ENCODE measurements at regions not wholly inside any gene's neighbourhood (a gene's known extent, or its start where the extent isn't known, plus 50 kb on each side); places are given as distances from the start of the nearest gene placed in this dataset.

DNA sequence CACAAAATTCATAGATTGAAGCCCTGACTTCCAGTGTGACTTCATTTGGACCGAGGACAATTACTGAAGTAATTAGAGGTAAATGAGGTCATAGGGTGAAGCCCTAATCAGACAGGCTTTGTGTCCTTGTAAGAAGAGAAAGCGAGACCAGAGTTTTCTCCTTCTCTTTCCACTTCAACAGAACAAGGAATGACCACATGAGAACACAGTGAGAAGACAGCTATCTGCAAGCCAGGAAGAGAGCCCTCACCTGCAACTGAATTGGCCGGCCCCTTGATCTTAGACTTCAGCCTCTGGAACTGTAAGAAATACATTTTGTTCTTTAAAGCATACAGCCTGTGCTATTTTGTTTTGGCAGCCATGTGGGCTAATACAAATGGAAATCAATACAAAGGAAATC is 67.1 kb upstream of the PRKG2 start:
- TF ChIP-seq, protein P1, sequence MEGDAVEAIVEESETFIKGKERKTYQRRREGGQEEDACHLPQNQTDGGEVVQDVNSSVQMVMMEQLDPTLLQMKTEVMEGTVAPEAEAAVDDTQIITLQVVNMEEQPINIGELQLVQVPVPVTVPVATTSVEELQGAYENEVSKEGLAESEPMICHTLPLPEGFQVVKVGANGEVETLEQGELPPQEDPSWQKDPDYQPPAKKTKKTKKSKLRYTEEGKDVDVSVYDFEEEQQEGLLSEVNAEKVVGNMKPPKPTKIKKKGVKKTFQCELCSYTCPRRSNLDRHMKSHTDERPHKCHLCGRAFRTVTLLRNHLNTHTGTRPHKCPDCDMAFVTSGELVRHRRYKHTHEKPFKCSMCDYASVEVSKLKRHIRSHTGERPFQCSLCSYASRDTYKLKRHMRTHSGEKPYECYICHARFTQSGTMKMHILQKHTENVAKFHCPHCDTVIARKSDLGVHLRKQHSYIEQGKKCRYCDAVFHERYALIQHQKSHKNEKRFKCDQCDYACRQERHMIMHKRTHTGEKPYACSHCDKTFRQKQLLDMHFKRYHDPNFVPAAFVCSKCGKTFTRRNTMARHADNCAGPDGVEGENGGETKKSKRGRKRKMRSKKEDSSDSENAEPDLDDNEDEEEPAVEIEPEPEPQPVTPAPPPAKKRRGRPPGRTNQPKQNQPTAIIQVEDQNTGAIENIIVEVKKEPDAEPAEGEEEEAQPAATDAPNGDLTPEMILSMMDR (IDR thresholded peaks at IDR 0.05; ENCODE audit: extremely low read depth, missing control alignments), result no peak
- DNase-seq (ENCODE audit: low spot score), result no peak

DNA sequence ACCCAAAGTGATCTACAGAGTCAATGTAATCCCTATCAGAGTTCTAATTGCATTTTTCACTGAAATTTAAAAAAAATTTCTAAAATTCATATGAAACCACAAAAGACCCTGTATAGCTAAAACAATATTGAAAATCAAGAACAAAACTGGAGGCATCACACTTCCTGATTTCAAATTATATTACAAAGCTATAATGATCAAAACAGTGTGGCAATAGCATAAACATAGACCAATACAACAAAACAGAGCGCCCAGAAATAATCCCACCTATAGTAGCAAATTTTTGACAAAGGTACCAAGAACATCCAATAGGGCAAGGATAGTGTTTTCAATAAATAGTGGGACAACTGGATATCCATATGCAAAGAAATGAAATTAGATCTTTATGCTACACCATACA is 59.4 kb upstream of the PRKG2 start:
- TF ChIP-seq, protein P1 (IDR thresholded peaks at IDR 0.05; ENCODE audit: extremely low read depth, missing control alignments), result no peak
- no peak for DNase-seq (ENCODE audit: low spot score)

DNA sequence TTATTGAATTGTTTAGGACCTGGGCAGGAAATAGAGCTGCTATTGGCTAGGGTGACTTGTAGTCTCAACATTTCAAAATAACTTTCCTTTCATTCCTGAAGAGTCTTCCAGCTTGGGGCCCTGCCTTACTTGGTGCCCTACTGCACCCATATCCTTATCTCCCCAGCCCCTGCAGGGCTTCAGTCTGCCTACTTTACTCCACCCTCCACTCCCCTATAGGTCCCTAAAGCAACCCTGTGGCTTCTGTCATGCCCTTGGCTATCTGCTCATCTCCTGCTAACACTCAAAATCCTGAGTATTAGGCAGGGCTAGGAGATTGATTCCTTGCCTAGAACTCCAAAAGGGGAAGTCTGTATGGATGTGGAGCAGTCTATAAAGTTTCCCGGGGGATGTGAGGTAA is 57.6 kb upstream of the PRKG2 start:
- DNase-seq (ENCODE audit: low spot score), result no peak
- TF ChIP-seq, protein P1 (IDR thresholded peaks at IDR 0.05; ENCODE audit: extremely low read depth, missing control alignments), result no peak

All from GM20000 (cell line).